ENCODE measurements at regions not wholly inside any gene's neighbourhood (a gene's known extent, or its start where the extent isn't known, plus 50 kb on each side); places are given as distances from the start of the nearest gene placed in this dataset.

DNA sequence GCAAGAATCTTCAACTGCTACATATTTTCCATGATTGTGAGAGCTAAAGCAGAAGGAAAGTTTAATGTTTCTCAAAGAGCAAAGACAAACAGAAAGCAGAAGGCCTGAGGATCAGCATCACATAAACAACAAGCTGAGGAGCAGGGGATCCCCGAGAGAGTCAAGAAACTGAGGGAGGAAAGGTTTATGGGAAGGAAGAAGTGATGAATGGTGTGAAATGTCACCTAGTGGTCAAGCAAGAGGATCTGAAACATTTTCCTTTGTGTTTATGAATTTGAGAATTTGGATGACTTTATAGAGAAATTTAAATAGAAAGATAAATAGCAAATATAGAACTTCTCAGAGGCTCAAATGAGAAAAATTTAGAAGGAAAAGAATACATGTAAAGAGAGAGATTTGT, 481.9 kb downstream of the CHSY3 start:
- no peaks in the 10 kb centered on the region for H3K36me3 Mint-ChIP-seq (ENCODE audit: low read depth)
- H3K36me3 ChIP-seq (ENCODE audit: insufficient read depth, low read length), result no peaks in the 10 kb centered on the region
- H3K27me3 Mint-ChIP-seq, result peaks cover 6% of the 10 kb centered on the region
- TF ChIP-seq, protein P1, sequence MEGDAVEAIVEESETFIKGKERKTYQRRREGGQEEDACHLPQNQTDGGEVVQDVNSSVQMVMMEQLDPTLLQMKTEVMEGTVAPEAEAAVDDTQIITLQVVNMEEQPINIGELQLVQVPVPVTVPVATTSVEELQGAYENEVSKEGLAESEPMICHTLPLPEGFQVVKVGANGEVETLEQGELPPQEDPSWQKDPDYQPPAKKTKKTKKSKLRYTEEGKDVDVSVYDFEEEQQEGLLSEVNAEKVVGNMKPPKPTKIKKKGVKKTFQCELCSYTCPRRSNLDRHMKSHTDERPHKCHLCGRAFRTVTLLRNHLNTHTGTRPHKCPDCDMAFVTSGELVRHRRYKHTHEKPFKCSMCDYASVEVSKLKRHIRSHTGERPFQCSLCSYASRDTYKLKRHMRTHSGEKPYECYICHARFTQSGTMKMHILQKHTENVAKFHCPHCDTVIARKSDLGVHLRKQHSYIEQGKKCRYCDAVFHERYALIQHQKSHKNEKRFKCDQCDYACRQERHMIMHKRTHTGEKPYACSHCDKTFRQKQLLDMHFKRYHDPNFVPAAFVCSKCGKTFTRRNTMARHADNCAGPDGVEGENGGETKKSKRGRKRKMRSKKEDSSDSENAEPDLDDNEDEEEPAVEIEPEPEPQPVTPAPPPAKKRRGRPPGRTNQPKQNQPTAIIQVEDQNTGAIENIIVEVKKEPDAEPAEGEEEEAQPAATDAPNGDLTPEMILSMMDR (IDR thresholded peaks at IDR 0.05), result no peak
- intact Hi-C loops (cut with DNase I, micrococcal nuclease), result no loop called here
- H3K4me1 Mint-ChIP-seq (ENCODE audit: low read depth), result no peaks in the 10 kb centered on the region
- H3K27me3 ChIP-seq (ENCODE audit: control insufficient read depth in 1 of 2, insufficient read depth in 2 of 2, low read length in 2 of 2), result no peaks in the 10 kb centered on the region
- ChIA-PET POLR2A (no interaction called here), CTCF (no interaction called here)
- ATAC-seq (ENCODE audit: poor library complexity) (no peak), DNase-seq (no peak)
- H3K9me3 Mint-ChIP-seq, result no peaks in the 10 kb centered on the region
- no peaks in the 10 kb centered on the region for H3K4me1 ChIP-seq (ENCODE audit: insufficient read depth, low read length)
- H3K4me3 ChIP-seq (ENCODE audit: low read length), result no peak overlapping the region
- H3K9me3 ChIP-seq (ENCODE audit: control insufficient read depth in 1 of 2, insufficient read depth in 1 of 2, low read length in 2 of 2), result no peaks in the 10 kb centered on the region
- H3K27ac ChIP-seq (ENCODE audit: low read depth in 1 of 2, low read length in 2 of 2), result no peak overlapping the region
- no peak overlapping the region for H3K4me3 Mint-ChIP-seq
- H3K27ac Mint-ChIP-seq, result no peak overlapping the region

DNA sequence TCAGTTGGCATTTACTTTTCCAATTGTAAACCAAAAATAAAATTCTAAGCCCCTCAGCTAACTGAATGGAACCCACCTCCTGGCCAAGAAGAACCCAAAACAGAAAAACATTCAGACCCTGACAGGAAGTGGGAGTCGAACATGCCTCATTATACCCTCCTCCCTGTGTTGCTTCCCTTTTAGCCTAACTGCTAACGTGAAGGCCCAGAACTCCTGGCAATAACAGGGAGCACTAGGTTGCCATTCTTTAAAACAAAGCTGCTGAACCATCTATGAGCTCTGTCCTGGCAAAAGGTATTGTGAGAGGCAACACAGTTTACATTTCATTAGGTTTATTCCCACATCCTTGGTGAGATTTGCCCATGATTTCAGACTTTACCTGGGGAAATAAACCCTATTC, 481.4 kb downstream of the CHSY3 start:
- Mint-ChIP-seq H3K27ac (no peak overlapping the region), H3K9me3 (no peaks in the 10 kb centered on the region), H3K4me1 (ENCODE audit: low read depth) (no peaks in the 10 kb centered on the region), H3K27me3 (peaks cover 6% of the 10 kb centered on the region), H3K36me3 (ENCODE audit: low read depth) (no peaks in the 10 kb centered on the region), H3K4me3 (no peak overlapping the region)
- Histone ChIP-seq H3K9me3 (ENCODE audit: control insufficient read depth in 1 of 2, insufficient read depth in 1 of 2, low read length in 2 of 2) (no peaks in the 10 kb centered on the region), H3K36me3 (ENCODE audit: insufficient read depth, low read length) (no peaks in the 10 kb centered on the region), H3K4me3 (ENCODE audit: low read length) (no peak overlapping the region), H3K27me3 (ENCODE audit: control insufficient read depth in 1 of 2, insufficient read depth in 2 of 2, low read length in 2 of 2) (no peaks in the 10 kb centered on the region), H3K27ac (ENCODE audit: low read depth in 1 of 2, low read length in 2 of 2) (no peak overlapping the region), H3K4me1 (ENCODE audit: insufficient read depth, low read length) (no peaks in the 10 kb centered on the region)
- TF ChIP-seq, protein P1 (IDR thresholded peaks at IDR 0.05), result no peak
- ATAC-seq (ENCODE audit: poor library complexity) (no peak), DNase-seq (no peak)
- ChIA-PET POLR2A (no interaction called here), CTCF (no interaction called here)
- intact Hi-C loops (cut with DNase I, micrococcal nuclease), result no loop called here

DNA sequence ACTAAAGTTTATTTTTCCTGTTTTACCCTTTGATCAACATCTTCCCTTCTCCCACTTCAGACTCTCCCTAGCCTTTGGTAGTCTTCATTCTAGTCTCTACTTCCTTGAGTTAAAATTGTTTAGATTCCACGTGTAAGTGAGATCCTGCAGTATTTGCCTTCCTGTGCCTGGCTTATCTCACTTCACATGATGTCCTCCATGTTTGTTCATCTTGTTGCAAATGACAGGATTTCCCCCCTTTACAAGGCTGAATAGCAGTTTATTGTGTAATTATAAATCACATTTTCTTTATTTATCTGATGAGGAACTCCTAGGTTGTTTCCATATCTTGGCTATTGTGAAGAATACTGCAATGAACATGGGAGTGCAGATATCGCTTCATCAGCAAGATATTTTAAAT, 461.7 kb downstream of the CHSY3 start:
- Histone ChIP-seq H3K9me3 (ENCODE audit: control insufficient read depth in 1 of 2, insufficient read depth in 1 of 2, low read length in 2 of 2) (peaks cover 0 to 3% of the 10 kb centered on the region in 2 experiments), H3K4me3 (ENCODE audit: low read length) (no peak overlapping the region), H3K36me3 (ENCODE audit: insufficient read depth, low read length) (no peaks in the 10 kb centered on the region), H3K27ac (ENCODE audit: low read depth in 1 of 2, low read length in 2 of 2) (no peak overlapping the region), H3K27me3 (ENCODE audit: control insufficient read depth in 1 of 2, insufficient read depth in 2 of 2, low read length in 2 of 2) (no peaks in the 10 kb centered on the region), H3K4me1 (ENCODE audit: insufficient read depth, low read length) (no peaks in the 10 kb centered on the region)
- H3K27ac Mint-ChIP-seq, result no peak overlapping the region
- H3K4me1 Mint-ChIP-seq (ENCODE audit: low read depth), result no peaks in the 10 kb centered on the region
- TF ChIP-seq, protein P1 (IDR thresholded peaks at IDR 0.05), result no peak
- no peaks in the 10 kb centered on the region for H3K9me3 Mint-ChIP-seq
- no peak overlapping the region for H3K4me3 Mint-ChIP-seq
- no peaks in the 10 kb centered on the region for H3K36me3 Mint-ChIP-seq (ENCODE audit: low read depth)
- ChIA-PET POLR2A (no interaction called here), CTCF (no interaction called here)
- DNase-seq, result no peak
- peaks cover 7% of the 10 kb centered on the region for H3K27me3 Mint-ChIP-seq
- intact Hi-C loops (cut with DNase I, micrococcal nuclease), result no loop called here
- ATAC-seq (ENCODE audit: poor library complexity), result no peak
